ENCODE measurements at regions not wholly inside any gene's neighbourhood (a gene's known extent, or its start where the extent isn't known, plus 50 kb on each side); places are given as distances from the start of the nearest gene placed in this dataset.

DNA sequence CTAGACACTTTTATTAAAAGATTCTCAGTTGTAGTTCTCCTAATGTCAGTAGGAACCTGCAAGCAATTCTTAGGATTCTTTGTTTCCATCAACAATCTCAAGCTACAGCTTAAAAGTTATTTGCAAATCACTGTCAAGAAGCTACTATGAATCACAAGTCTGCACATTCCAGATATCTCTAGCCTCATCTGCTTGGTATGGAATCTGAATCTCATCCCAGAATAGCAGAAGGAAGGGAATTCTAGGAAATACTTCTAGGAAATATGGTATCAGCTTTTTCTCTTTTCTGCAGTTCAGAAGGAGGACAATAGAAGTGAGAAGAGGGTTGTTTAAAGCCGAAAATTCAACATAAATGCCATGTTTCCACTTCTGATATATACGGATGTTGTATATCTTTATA is 792.2 kb upstream of the CDH9 start:
- TF ChIP-seq, protein P1, sequence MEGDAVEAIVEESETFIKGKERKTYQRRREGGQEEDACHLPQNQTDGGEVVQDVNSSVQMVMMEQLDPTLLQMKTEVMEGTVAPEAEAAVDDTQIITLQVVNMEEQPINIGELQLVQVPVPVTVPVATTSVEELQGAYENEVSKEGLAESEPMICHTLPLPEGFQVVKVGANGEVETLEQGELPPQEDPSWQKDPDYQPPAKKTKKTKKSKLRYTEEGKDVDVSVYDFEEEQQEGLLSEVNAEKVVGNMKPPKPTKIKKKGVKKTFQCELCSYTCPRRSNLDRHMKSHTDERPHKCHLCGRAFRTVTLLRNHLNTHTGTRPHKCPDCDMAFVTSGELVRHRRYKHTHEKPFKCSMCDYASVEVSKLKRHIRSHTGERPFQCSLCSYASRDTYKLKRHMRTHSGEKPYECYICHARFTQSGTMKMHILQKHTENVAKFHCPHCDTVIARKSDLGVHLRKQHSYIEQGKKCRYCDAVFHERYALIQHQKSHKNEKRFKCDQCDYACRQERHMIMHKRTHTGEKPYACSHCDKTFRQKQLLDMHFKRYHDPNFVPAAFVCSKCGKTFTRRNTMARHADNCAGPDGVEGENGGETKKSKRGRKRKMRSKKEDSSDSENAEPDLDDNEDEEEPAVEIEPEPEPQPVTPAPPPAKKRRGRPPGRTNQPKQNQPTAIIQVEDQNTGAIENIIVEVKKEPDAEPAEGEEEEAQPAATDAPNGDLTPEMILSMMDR (IDR thresholded peaks at IDR 0.05), result no peak
- TF ChIP-seq POLR2A (IDR thresholded peaks at IDR 0.05), result no peak

All from Peyer's patch (tissue), 4 donors.